ENCODE measurements at regions not wholly inside any gene's neighbourhood (a gene's known extent, or its start where the extent isn't known, plus 50 kb on each side); places are given as distances from the start of the nearest gene placed in this dataset.

- H2AFZ ChIP-seq, result no peak overlapping the region
- peaks cover 27% of the 10 kb centered on the region for H3K27me3 ChIP-seq (ENCODE audit: insufficient read depth, low read depth)
- H3K9me2 ChIP-seq (ENCODE audit: insufficient read depth), result no peaks in the 10 kb centered on the region
- intact Hi-C loops (cut with micrococcal nuclease; ENCODE audit: unreplicated experiment), result no loop called here
- H3F3A ChIP-seq (ENCODE audit: insufficient read depth, low read depth), result no peaks in the 10 kb centered on the region
- no peak overlapping the region for H3K4me2 ChIP-seq
- POLR2A ChIA-PET (ENCODE audit: unreplicated experiment), result no interaction called here
- no peak overlapping the region for H3K4me3 ChIP-seq
- no peaks in the 10 kb centered on the region for H3K4me1 ChIP-seq (replicated peaks; ENCODE audit: insufficient read depth)
- BruUV-seq (replicated peaks), result no TSS peak
- no peak for DNase-seq
- no peaks in the 10 kb centered on the region for H3K79me2 ChIP-seq (ENCODE audit: low read depth)
- CTCF ChIA-PET, result no interaction called here
- H3K9me3 ChIP-seq (ENCODE audit: insufficient read depth, low read depth), result no peaks in the 10 kb centered on the region
- H4K20me1 ChIP-seq (ENCODE audit: insufficient read depth), result no peaks in the 10 kb centered on the region
- no peaks in the 10 kb centered on the region for H3K36me3 ChIP-seq (ENCODE audit: low read depth)
- H3K27ac ChIP-seq, result no peak overlapping the region
- no peak for TF ChIP-seq EZH2 (IDR thresholded peaks at IDR 0.05; ENCODE audit: low read depth)
- TF ChIP-seq, protein P1, sequence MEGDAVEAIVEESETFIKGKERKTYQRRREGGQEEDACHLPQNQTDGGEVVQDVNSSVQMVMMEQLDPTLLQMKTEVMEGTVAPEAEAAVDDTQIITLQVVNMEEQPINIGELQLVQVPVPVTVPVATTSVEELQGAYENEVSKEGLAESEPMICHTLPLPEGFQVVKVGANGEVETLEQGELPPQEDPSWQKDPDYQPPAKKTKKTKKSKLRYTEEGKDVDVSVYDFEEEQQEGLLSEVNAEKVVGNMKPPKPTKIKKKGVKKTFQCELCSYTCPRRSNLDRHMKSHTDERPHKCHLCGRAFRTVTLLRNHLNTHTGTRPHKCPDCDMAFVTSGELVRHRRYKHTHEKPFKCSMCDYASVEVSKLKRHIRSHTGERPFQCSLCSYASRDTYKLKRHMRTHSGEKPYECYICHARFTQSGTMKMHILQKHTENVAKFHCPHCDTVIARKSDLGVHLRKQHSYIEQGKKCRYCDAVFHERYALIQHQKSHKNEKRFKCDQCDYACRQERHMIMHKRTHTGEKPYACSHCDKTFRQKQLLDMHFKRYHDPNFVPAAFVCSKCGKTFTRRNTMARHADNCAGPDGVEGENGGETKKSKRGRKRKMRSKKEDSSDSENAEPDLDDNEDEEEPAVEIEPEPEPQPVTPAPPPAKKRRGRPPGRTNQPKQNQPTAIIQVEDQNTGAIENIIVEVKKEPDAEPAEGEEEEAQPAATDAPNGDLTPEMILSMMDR (conservative IDR thresholded peaks at IDR 0.05), result no peak
These were observed 213.6 kb downstream of the NXPE2 start for GRCh38 chr11:114891911-114892310.

DNA sequence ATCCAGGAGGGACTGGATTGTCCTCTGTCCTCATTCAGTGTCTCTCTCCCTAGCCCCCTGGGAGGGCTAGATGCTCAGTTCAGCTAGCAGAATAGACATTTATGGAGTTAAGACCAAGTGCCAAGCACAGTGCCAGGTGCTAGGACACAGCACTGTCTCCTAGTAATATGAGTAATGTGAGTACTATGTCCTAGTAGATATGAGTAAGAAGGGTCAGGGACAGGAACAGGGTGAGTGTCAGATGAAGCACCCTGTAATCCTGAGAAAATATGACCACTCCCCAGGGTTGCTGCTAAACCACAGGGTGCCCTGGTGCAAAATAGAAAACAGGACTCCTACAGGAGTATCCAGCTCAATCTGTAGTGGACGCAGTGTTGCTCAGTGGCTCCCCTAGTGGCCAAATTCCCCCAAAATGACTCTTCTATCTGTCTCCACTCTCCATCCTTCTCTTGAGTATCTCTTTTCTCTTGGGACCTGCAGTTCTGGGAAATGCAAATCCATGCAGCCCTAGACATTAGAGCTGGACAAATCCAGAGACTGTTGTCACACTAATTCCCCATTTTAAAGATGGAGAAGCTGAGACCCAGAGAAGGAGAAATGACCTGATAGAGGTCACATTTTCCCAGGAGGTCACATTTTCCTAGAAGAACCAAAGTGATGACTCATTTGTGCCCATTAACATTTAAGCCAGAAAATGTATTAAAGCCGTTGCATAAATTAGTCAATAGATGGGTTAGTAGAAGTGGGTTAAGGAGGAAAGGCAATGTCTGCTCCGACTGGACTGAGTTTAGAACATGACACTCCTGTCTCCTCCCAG lies 214.3 kb downstream of the NXPE2 start:
- Histone ChIP-seq H3K27ac (no peak overlapping the region), H3K9me3 (ENCODE audit: insufficient read depth, low read depth) (no peaks in the 10 kb centered on the region), H3K79me2 (ENCODE audit: low read depth) (no peaks in the 10 kb centered on the region), H2AFZ (no peak overlapping the region), H3K4me3 (no peak overlapping the region), H3F3A (ENCODE audit: insufficient read depth, low read depth) (no peaks in the 10 kb centered on the region), H3K4me1 (replicated peaks; ENCODE audit: insufficient read depth) (no peaks in the 10 kb centered on the region), H4K20me1 (ENCODE audit: insufficient read depth) (no peaks in the 10 kb centered on the region), H3K4me2 (no peak overlapping the region), H3K36me3 (ENCODE audit: low read depth) (no peaks in the 10 kb centered on the region), H3K9me2 (ENCODE audit: insufficient read depth) (no peaks in the 10 kb centered on the region), H3K27me3 (ENCODE audit: insufficient read depth, low read depth) (peaks cover 27% of the 10 kb centered on the region)
- peak in 1 of 2 experiments; percentile 1 for DNase-seq
- no TSS peak for BruUV-seq (replicated peaks)
- intact Hi-C loops (cut with micrococcal nuclease; ENCODE audit: unreplicated experiment), result no loop called here
- CTCF ChIA-PET, result no interaction called here
- POLR2A ChIA-PET (ENCODE audit: unreplicated experiment), result no interaction called here
- no peak for TF ChIP-seq EZH2 (IDR thresholded peaks at IDR 0.05; ENCODE audit: low read depth)
- TF ChIP-seq, protein P1 (conservative IDR thresholded peaks at IDR 0.05), result peak; percentile 68

DNA sequence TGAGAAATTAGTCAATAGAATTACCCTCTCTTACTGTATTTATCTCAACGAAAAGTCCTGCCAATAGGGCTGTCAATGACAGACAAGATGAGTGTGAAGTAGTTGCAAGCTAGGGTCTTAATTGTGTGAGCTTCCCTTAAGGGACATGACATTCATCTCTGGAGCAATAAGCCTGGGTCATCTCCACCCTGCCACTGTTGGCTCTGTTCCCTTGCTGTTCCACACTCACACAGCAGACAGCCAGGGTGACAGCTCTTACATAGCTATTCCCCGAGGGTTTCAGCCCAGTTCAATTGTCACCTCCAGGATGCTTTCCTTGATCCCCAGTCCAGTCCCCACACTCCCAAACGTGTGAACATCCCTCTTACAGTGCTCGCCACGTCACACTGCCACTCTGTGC lies 215.0 kb downstream of the NXPE2 start:
- Histone ChIP-seq H3K4me3 (no peak overlapping the region), H3K27me3 (ENCODE audit: insufficient read depth, low read depth) (peaks cover 24% of the 10 kb centered on the region), H3K9me2 (ENCODE audit: insufficient read depth) (no peaks in the 10 kb centered on the region), H3K9me3 (ENCODE audit: insufficient read depth, low read depth) (no peaks in the 10 kb centered on the region), H3K36me3 (ENCODE audit: low read depth) (no peaks in the 10 kb centered on the region), H3F3A (ENCODE audit: insufficient read depth, low read depth) (no peaks in the 10 kb centered on the region), H3K4me2 (no peak overlapping the region), H4K20me1 (ENCODE audit: insufficient read depth) (no peaks in the 10 kb centered on the region), H2AFZ (no peak overlapping the region), H3K4me1 (replicated peaks; ENCODE audit: insufficient read depth) (no peaks in the 10 kb centered on the region), H3K27ac (no peak overlapping the region), H3K79me2 (ENCODE audit: low read depth) (no peaks in the 10 kb centered on the region)
- no peak for DNase-seq
- POLR2A ChIA-PET (ENCODE audit: unreplicated experiment), result no interaction called here
- no TSS peak for BruUV-seq (replicated peaks)
- CTCF ChIA-PET, result no interaction called here
- TF ChIP-seq EZH2 (IDR thresholded peaks at IDR 0.05; ENCODE audit: low read depth), result no peak
- TF ChIP-seq, protein P1 (conservative IDR thresholded peaks at IDR 0.05), result no peak
- intact Hi-C loops (cut with micrococcal nuclease; ENCODE audit: unreplicated experiment), result no loop called here

Data from PC-9 (cell line).